NCI-H526 (cell line): ENCODE measurements at regions not wholly inside any gene's neighbourhood (a gene's known extent, or its start where the extent isn't known, plus 50 kb on each side); places are given as distances from the start of the nearest gene placed in this dataset.

Source experiments
- DNase-seq, 2 experiments: peaks; one replicate each; lab custom pipeline; 2025; lab: John Stamatoyannopoulos, UW

DNA sequence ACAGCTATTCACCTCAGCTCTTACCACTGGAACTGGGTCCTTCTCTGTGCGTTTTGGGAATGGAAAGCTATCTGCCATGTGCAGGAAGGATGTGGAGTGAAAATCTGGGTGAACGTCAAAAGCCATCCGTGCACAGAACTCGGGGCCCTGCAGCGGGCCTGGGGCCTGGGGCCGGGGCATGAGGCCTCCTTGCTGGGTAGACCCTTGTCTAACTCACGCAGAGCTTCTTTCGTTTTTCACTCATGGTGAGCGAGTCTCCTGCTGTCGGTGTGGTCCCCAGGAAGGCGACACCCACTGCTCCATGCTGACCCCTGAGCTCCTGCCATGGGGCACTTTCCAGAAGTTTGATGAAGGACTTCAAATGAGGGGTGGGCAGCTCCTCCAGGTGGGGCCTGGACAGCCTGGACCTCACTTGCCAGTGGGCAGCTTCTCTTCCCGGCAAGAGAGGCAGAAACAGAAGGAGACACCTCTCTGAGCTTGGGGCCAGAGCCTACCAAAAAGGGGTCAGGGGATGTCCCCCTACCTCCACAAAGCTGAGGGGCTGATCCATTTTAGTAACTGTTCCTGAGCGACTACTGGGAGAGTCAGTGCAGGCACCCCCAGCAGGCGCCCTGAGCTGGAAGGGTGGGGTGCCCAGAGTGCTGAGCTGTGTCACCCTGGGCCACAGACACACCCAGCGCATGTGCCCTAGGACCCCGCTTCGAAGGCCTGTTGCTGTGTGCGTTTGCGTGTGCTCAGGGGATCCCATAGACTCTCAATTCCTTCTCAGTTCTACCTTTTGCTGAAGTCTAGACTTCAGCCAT is 117.7 kb upstream of the HDAC4 start:
- no peak for DNase-seq

DNA sequence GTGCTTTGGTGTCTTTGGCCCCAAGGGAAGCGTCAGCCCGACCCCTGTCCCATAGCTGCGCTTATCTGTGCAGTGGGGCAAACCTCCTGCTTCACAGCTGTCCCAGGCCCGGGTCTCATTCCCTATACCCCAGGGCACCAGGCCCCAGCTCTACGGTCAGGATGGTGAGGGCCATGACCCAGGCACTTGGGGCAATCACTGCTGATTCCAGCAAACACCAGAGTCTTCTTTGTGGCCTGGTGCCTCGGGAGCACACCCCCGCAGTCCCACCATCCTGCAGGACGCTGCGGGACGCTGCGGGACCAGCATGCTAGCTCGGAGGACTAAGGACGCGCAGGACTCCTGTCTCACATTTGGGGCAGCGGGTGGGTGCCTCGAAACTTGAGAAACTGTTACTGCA is 116.9 kb upstream of the HDAC4 start:
- DNase-seq, result no peak

DNA sequence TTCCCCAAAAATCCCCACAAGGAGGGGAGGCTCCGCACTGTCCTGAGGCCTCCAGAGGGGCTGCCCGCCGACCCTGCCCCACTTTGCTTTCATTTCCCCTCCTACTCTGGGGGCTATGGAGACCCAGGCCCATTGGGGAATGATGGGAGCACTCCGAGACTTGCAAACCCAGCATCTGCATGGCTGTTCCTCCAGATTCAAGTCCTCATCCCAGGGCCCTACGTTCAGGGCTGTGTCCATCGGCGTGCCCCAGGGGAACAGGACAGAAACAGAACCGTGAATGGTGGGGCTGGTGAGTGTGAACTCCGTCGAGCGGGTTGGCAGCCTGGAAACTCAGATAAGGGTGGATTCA is 116.1 kb upstream of the HDAC4 start:
- no peak for DNase-seq

DNA sequence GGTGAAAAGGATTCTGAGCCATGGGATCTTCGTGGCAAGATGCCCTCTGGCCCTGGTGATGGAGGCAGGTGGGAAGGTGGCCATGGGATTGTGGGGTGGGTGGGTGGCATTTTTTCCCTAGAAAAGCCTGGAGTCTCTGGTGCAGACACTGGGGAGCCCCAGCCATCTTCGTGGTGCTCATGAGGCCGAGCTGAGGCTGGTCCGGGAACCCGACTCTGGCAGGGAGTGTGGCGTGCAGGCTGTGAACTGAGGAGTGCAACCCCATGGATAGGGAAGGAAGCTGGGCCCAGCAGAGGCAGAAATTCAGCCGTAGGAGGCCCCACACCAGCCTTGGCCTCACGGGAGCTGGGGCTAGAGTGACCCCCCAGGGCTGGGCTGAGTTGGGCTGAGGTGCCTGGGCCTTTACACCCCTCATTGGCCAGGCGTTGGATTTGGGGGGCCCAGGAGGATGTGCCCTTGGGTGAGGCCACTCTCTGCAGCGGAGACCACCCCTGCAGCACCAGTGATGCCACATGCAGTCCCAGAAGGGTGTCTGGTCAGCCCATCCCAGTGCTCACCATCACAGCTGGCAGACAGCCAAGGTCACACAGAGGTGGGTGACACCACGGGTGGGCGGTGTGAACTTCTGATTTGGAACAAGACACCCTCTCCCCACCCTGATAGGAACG is 115.6 kb upstream of the HDAC4 start:
- DNase-seq, result no peak

GRCh38 chr2:239514754-239515530 is 114.1 kb upstream of the HDAC4 start:
- no peak for DNase-seq

DNA sequence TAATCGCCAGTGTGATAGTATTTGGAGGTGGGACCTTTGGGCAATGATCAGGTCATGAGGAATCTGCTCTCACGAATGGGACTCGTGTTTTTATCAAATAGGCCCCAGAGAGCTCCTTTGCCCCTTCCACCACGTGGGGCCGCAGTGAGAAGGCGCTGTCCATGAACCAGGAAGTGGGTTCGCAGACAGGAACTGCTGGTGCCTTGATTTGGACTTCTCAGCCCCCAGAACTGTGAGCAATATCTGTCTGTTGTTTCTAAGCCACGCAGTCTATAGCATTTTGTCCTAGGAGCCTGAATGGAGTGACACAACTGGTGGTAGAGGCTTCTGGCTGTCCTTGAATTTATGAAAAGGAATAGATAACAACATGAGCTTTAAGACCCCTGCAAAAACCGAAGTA is 111.2 kb upstream of the HDAC4 start:
- no peak for DNase-seq

DNA sequence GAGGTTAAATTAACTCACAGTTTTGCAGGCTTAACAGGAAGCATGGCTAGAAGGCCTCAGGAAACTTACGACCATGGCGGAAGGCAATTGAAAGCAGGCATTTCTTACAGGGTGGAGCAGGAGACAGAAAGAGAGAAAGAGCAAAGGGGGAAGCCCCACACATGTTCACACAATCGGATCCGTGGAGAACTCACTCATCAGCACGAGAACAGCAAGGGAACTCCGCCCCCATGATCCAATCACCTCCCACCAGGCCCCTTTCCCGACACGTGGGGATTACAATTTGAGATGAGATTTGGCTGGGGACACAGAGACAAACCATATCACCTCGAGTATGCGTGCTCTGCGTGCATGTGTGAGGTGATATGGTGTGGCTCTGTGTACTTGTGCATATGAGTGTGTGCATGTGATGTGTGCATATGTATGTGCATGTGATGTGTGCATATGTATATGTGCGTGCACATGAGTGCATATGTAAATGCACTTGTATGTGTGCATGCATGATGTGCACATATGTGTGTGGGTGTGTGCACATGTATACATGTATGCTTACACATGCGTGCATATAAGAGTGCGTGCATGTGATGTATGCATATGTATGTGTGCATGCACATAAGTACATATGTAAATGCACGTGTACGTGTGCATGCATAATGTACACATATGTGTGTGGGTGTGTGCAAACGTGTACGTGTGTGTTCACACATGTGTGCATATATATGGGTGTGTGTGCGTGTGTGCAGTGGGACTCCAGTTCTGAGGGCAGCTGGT is 108.7 kb upstream of the HDAC4 start:
- no peak for DNase-seq

- no peak for DNase-seq
Observed at GRCh38 chr2:239508261-239508660, 107.4 kb upstream of the HDAC4 start.

DNA sequence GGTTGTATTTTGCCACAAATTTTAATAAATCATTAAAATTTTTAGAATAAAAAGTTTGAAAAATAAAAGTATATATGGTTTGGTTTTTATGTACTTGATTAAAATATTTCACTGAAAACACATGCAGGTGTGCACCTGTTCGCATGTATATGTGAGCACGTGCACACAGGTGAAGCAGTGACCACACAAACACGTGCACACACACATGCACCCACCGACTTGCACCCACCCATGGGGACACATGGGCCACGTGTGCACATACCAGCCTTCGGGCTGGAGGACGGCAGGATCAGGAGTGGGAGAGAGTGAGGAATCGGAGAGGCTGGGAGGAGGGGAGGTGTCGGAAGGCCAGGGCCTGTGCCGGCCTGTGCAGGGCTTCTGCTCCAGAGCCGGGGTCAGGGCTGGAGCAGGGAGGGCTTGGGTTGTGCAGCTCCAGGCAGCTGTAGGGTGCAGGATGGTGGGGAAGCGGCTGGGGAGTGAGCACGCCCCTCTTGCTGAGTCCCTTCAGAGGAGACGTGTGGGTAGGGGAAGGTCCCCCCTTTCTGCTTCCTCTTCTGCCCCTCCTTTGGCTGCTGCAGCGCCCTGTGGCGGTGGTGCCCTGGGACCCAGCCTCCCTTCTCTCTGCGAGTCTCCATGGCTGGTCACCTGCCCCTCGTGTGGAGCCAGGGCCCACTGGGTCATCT is 106.9 kb upstream of the HDAC4 start:
- DNase-seq, result no peak

DNA sequence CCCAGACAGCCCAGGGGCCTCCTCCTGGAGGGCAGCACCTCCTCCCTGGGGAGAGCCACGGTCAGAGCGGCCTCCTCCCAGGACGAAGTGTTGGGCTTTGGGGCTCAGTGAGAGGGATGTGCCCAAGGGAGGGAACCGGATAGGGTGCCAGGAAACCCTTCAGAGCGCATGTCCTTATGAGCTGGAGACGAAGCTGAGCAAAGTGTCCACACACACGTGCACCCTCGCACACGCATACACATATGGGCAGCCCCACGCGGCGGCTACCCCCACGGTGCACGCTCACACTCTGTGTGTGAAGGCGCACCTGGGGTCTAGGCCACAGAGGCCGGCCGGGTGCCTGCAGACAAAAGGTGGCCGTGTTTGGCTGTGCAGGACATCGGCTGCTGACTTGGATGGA is 106.1 kb upstream of the HDAC4 start:
- no peak for DNase-seq

GRCh38 chr2:239506101-239506857 is 105.5 kb upstream of the HDAC4 start:
- no peak for DNase-seq

DNA sequence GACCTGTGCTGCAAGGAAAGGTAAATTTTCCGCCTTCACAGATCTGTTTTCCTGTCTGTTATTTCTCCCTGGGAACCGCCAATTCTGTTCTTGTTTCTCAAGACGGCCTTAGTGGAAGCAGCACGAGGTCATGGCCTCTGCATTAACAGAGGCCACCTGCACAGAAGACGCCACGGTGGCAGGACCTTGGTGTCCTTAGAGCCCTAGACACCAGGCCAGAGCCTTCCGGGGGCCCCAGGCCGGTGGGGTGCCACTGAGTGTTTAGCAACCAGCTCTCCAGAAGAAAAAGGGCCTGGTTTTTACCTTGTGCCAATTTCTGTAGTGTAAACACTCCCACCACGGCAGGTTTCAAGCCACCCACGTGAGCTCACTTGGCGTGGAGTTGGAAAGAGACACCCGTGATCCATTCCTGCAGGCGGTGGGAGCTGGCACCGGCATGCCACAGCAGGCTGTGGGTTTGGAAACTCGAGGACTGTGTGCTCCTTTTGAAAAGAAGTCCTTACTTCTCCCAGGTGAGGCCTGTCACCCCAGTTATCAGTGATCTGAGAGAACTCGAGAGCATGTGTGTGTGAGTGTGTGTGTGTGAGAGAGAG is 103.9 kb upstream of the HDAC4 start:
- DNase-seq, result no peak

DNA sequence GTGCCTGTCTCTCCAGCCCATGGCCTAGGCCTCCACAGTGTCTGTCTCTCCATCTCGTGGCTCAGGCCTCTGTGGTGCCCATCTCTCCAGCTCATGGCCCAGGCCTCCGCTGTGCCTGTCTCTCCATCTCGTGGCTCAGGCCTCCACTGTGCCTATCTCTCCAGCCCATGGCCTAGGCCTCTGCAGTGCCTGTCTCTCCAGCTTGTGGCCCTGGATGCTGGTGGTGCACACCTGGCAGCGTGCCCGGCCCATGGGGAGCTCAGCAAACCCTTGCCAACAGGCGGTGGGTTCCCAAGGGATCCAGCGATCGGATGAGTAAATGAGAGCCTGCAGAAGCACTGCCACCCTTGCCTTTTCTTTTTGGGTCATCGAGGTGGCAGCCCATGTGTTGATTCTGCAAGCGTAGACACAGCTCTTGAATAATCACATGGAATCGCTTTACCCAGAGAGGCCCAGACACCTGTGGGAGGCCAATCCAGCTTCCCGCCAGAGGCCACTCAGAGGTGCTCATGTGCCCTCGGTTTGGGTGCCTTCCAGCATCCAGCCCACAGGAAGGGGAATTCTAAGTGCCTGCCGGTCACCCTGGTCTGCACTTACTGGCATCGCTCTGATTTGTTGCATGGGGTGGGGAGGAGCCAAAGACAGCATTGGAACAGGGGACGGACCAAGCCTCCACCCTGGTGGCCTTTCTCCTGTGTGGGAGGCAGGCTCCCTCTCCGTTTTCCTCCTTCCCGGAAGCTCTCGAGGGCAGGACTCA is 101.8 kb upstream of the HDAC4 start:
- no peak for DNase-seq

DNA sequence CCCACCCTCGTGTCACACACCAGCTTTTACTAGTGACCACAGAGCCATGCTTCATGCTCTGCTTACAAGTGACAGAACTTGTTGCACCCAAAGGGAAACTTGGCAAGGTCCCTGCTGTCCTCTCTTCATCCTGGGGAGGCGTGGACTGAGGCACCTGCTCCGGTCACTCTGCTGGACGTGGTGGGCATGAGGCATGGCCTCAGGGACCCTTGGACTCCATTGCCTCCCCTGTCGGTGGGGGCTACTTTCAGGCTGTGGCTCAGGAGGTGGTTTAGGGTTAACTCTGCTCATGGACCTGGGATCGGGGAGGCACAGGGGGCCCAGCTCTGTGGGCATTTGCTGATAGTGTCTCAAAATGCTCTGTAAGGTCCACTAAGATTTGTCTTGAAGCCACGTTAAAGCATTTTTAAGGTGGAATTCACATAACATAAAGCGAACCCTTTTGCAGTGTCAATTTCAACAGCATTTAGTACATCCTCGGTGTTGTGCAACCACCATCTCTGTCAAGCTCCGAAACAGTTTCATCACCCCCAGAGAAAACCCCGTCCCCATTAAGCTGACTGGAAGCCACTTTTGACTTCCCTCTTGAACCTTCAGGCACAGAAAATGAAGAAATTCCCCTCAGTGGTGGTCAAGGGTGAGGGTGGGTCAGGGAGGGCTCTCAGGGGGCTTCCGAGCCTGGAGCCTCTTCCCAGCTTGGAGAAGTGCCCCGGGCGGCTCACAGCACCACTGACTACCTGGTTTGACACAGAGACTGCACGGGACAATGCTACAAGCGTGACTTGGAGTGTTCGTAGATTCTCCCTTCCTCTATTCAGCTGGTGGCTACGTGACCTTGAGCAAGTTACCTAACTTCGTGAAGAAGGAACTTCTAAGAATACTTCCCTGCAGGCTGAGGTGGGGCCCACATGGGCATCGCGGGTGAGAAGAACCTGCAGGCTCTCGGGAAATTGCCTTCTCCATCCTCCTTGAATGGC is 100.0 kb upstream of the HDAC4 start:
- DNase-seq, result no peak

- no peak for DNase-seq
Observed at GRCh38 chr2:239499726-239500573, 99.1 kb upstream of the HDAC4 start.

DNA sequence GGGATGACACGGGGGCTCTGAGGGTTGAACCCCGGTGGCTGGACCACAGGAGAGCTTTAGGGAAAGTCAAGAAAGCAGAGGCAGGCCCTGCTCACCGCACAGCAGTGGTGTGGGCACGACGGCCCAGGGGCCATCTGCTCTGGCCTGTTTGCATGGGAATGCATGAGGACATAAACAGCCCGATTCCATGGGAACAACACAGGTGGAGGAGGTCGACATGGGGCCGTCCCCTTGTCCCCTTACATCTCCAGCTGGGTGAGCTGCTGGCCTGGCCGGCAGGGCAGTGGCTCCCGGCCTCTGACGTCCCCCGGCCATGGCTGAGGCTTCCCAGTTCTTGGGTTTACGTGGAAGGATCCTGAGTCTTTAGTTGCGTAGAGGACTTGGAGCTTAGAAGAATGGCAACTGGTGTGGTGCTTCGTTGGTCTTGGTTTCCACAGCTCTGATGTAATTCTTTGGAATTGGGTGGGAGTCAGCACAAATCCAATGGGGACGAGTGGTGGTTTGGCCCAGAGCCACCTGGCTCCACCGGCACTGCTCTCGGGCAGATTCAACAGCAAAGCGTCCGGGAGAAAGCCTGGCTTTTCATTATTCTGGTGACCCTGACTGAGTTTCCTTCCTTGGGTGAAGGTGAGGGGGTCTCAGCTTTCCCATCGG is 98.3 kb upstream of the HDAC4 start:
- DNase-seq, result no peak

GRCh38 chr2:239498576-239498975 is 97.8 kb upstream of the HDAC4 start:
- no peak for DNase-seq
